Endothelial cell of umbilical vein (primary cell): ENCODE measurements at regions not wholly inside any gene's neighbourhood (a gene's known extent, or its start where the extent isn't known, plus 50 kb on each side); places are given as distances from the start of the nearest gene placed in this dataset.

Experiments used
- BruUV-seq: library from RNA; stranded (reverse); fragments of 400-500 nt; replicated peaks from 2 replicates; lab custom pipeline; 2021; lab: Mats Ljungman, UMichigan
- CTCF ChIA-PET: fragments of 300-600, 350-600 bp; sonication (Branson Sonifier 250); formaldehyde crosslinking; loops from one replicate; lab custom pipeline; 2021; ENCODE audit warnings: antibody characterized with exemption, inconsistent platforms; lab: Charles Lee
- POLR2A ChIA-PET: fragments of 300-600, 350-600 bp; sonication (Branson Sonifier 250); formaldehyde crosslinking; loops from one replicate; lab custom pipeline; 2021; ENCODE audit warnings: antibody characterized with exemption, inconsistent platforms; lab: Charles Lee
- DNase-seq: peaks from one replicate; pipeline ENCODE4 v3.0.0-alpha.2; 2011; ENCODE audit warnings: low read depth, low spot score
- FAIRE-seq: peaks from 2 replicates; lab custom pipeline; 2011; peaks lifted over from hg19 to GRCh38; lab: Jason Lieb, UNC
- H2AFZ ChIP-seq: 2 replicates; pipeline ENCODE4 v1.6.0; 2012; ENCODE audit warnings: low read depth, low read length, control low read depth, inconsistent platforms
- H3K27ac ChIP-seq: 2 replicates; pipeline ENCODE4 v1.5.1; 2011; ENCODE audit warnings: low read depth, mild to moderate bottlenecking, control low read depth, low read length, moderate library complexity; ENCODE audit not compliant: insufficient read depth
- H3K27me3 ChIP-seq, 2 experiments: 2 replicates each; pipeline versions ENCODE4 v1.6.0 to v1.6.1; 2011; ENCODE audit warnings: low read length in 2 of 2, mixed read lengths in 1 of 2; ENCODE audit not compliant: control insufficient read depth in 2 of 2, insufficient read depth in 2 of 2
- H3K36me3 ChIP-seq, 2 experiments: 2 replicates in 1 of 2; 3 replicates in 1 of 2; pipeline ENCODE4 v1.5.1; 2011; ENCODE audit warnings: low read length in 2 of 2, mild to moderate bottlenecking in 1 of 2, moderate library complexity in 1 of 2; ENCODE audit not compliant: control insufficient read depth in 2 of 2, insufficient read depth in 2 of 2; ENCODE audit errors: extremely low read depth in 1 of 2
- H3K4me1 ChIP-seq: 3 replicates; pipeline ENCODE4 v1.5.1; 2011; ENCODE audit warnings: mild to moderate bottlenecking, low read length; ENCODE audit not compliant: control insufficient read depth, insufficient read depth; ENCODE audit errors: extremely low read depth
- H3K4me2 ChIP-seq: 2 replicates; pipeline ENCODE4 v1.6.1; 2011; ENCODE audit warnings: low read length, control low read depth, mixed read lengths; ENCODE audit not compliant: insufficient read depth
- H3K4me3 ChIP-seq, 3 experiments: fragments of 200-600 bp in 1 of 3; sonication (generic), shearing (Covaris generic) in 1 of 3; replicated peaks in 1 of 3; 2 replicates each; pipeline ENCODE4 v1.5.1; 2011 to 2016; ENCODE audit warnings: control low read depth in 3 of 3, low read length in 3 of 3, mild to moderate bottlenecking in 2 of 3, inconsistent platforms in 1 of 3, low read depth in 1 of 3, moderate library complexity in 1 of 3; ENCODE audit not compliant: insufficient read depth in 1 of 3
- H3K79me2 ChIP-seq: 2 replicates; pipeline ENCODE4 v1.6.0; 2012; ENCODE audit warnings: low read length, inconsistent platforms; ENCODE audit not compliant: control insufficient read depth, insufficient read depth
- H3K9ac ChIP-seq: replicated peaks from 2 replicates; pipeline ENCODE3; 2011; ENCODE audit warnings: low read length, control low read depth; ENCODE audit not compliant: insufficient read depth; ENCODE audit errors: extremely low read depth
- H3K9me1 ChIP-seq: replicated peaks from 3 replicates; pipeline ENCODE4 v1.6.0; 2011; ENCODE audit warnings: mild to moderate bottlenecking, low read length; ENCODE audit not compliant: control insufficient read depth, insufficient read depth; ENCODE audit errors: extremely low read depth
- H3K9me3 ChIP-seq: replicated peaks from 2 replicates; pipeline ENCODE4 v1.5.1; 2012; ENCODE audit warnings: low read length, inconsistent platforms; ENCODE audit not compliant: control insufficient read depth, insufficient read depth
- H4K20me1 ChIP-seq: replicated peaks from 2 replicates; pipeline ENCODE3; 2011; ENCODE audit warnings: mild to moderate bottlenecking, low read length; ENCODE audit not compliant: control insufficient read depth, insufficient read depth; ENCODE audit errors: extremely low read depth
- CTCF ChIP-seq, 2 donors: IDR thresholded peaks; 1 replicate in 1 of 2; 2 replicates in 1 of 2; pipeline ENCODE4 v1.5.1; 2011; ENCODE audit warnings: low read length in 2 of 2, mild to moderate bottlenecking in 2 of 2, moderate library complexity in 2 of 2, control low read depth in 1 of 2, inconsistent platforms in 1 of 2, low read depth in 1 of 2; ENCODE audit not compliant: insufficient read depth in 1 of 2; ENCODE audit errors: extremely low read depth in 1 of 2
- EZH2 ChIP-seq: IDR thresholded peaks from 2 replicates; pipeline ENCODE4 v1.6.1; 2012; ENCODE audit warnings: borderline replicate concordance, low read depth, mild to moderate bottlenecking, moderate library complexity, low read length, inconsistent platforms; ENCODE audit not compliant: severe bottlenecking
- GATA2 ChIP-seq: IDR thresholded peaks from 2 replicates; pipeline ENCODE4 v1.7.0; 2011; ENCODE audit warnings: low read depth, mild to moderate bottlenecking, moderate library complexity, mixed read lengths, low read length; ENCODE audit not compliant: insufficient read length, insufficient read depth
- MAX ChIP-seq: IDR thresholded peaks from 2 replicates; pipeline ENCODE4 v1.6.1; 2011; ENCODE audit not compliant: insufficient read depth, insufficient read length
- MYC ChIP-seq: IDR thresholded peaks from one replicate; pipeline ENCODE4 v1.6.1; 2011; ENCODE audit warnings: mild to moderate bottlenecking, low read depth, low read length
- POLR2AphosphoS5 ChIP-seq: IDR thresholded peaks from 2 replicates; pipeline ENCODE4 v1.6.1; 2012; ENCODE audit warnings: low read depth, mild to moderate bottlenecking, control low read depth, low read length, moderate library complexity; ENCODE audit not compliant: insufficient read depth
- dilution Hi-C: fragments of 300-500 bp; cut with MboI; formaldehyde crosslinking; loops from one replicate; pipeline ENCODE4 v1.15.0; 2019; ENCODE audit warnings: low sequenced_read_pairs; ENCODE audit not compliant: extremely low pct_ligation_motif_present
- intact Hi-C: fragments of 100-400 bp; cut with micrococcal nuclease; formaldehyde crosslinking; loops from one replicate; pipeline ENCODE4 v1.10.0; 2022

DNA sequence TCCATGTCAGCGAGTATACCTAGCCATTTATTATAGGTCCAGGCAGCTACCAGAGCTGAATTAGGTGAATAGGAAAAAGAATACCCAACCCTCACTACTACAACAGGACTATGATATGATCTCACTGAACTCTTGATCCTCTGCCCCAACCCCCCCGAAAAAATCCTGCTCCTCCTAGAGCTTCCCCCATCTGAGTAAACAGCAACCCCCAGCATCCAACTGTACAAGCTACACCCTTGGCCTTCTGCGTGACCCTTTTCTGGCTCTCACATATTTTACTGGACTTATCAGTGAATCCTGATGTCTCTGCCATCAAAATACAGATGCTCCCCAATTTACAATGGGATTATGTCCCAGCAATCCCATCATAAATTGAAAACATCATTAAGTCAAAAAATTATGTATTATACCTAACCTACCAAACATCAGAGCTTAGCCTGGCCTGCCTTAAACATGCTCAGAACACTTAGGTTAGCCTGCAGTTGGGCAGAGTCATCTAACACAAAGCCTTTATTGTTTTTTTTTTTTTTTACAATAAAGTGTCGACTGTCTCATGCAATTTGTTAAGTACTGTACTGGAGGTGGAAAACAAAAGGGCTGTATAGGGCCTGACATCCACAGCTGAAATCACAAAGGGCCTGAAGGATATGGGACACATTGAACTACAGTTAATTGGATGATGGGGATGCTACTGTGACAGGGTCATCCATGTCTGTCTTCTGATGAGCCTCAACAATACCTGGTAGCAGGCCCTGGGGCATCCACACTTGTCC lies 128.9 kb upstream of the ERCC6L2 start:
- dilution Hi-C loops = no loop called here
- CTCF ChIA-PET = interaction anchor here (0.8 to 2.6 kb wide), 4 partner anchors 11 to 127 kb away, joined by 3 to 10 read pairs (median 4); no protein-coding TSS in a partner anchor

More for the DNA sequence above, 128.9 kb upstream of the ERCC6L2 start:
- Histone ChIP-seq H3K4me2 (no peak overlapping the region), H3K4me1 (no peaks in the 10 kb centered on the region), H3K9me1 (no peaks in the 10 kb centered on the region), H3K79me2 (no peaks in the 10 kb centered on the region), H3K36me3 (no peaks in the 10 kb centered on the region), H2AFZ (no peak overlapping the region), H3K4me3 (no peak overlapping the region), H3K9ac (no peak overlapping the region), H4K20me1 (no peaks in the 10 kb centered on the region), H3K27ac (no peak overlapping the region), H3K27me3 (no peaks in the 10 kb centered on the region), H3K9me3 (no peaks in the 10 kb centered on the region)
- TF ChIP-seq GATA2 (no peak), POLR2AphosphoS5 (no peak), MAX (no peak), EZH2 (no peak), MYC (no peak), CTCF (IDR thresholded peaks at IDR 0.05; ENCODE audit: extremely low read depth in 1 of 2, insufficient read depth in 1 of 2, low read depth in 1 of 2, low read length in 2 of 2) (no peak)
- intact Hi-C loops = no loop called here
- DNase-seq (no peak), FAIRE-seq (no peak)
- BruUV-seq = no TSS peak
- POLR2A ChIA-PET = no interaction called here
